GM12891 (cell line): ENCODE measurements at regions not wholly inside any gene's neighbourhood (a gene's known extent, or its start where the extent isn't known, plus 50 kb on each side); places are given as distances from the start of the nearest gene placed in this dataset.

Experiments used
- DNase-seq: peaks from one replicate; pipeline ENCODE4 v3.0.0; 2011; ENCODE audit warnings: low spot score; ENCODE audit not compliant: insufficient read length
- FAIRE-seq: peaks from 2 replicates; lab custom pipeline; 2011; peaks lifted over from hg19 to GRCh38; lab: Jason Lieb, UNC
- PAX5 ChIP-seq: IDR thresholded peaks from 2 replicates; pipeline ENCODE4 v1.6.1; 2011; ENCODE audit warnings: low read length, moderate library complexity, mild to moderate bottlenecking; ENCODE audit not compliant: insufficient read depth, severe bottlenecking
- POLR2A ChIP-seq: IDR thresholded peaks from 2 replicates; pipeline ENCODE4 v1.6.1; 2011; ENCODE audit warnings: low read depth, low read length, control low read depth
- POLR2AphosphoS5 ChIP-seq: IDR thresholded peaks from 2 replicates; pipeline ENCODE4 v1.6.1; 2011; ENCODE audit warnings: low read depth, low read length, control low read depth
- POU2F2 ChIP-seq: IDR thresholded peaks from 2 replicates; pipeline ENCODE4 v1.6.1; 2011; ENCODE audit warnings: low read depth, mild to moderate bottlenecking, control low read depth, low read length, moderate library complexity
- SPI1 ChIP-seq: IDR thresholded peaks from 2 replicates; pipeline ENCODE4 v1.6.1; 2011; ENCODE audit warnings: low read depth, low read length, control low read depth
- TAF1 ChIP-seq: IDR thresholded peaks from 2 replicates; pipeline ENCODE4 v1.6.1; 2011; ENCODE audit warnings: low read depth, low read length, control low read depth

GRCh38 chr1:81032973-81033425, 767.7 kb upstream of the ADGRL2 start:
- DNase-seq (no peak), FAIRE-seq (no peak)
- no peak for TF ChIP-seq PAX5
- no peak for TF ChIP-seq POLR2AphosphoS5
- TF ChIP-seq POLR2A, result no peak
- no peak for TF ChIP-seq POU2F2
- TF ChIP-seq SPI1, result no peak
- TF ChIP-seq TAF1, result no peak

GRCh38 chr1:81032374-81032773, 768.4 kb upstream of the ADGRL2 start:
- no peak for FAIRE-seq
- no peak for TF ChIP-seq POU2F2
- TF ChIP-seq POLR2A, result no peak
- TF ChIP-seq TAF1, result no peak
- TF ChIP-seq SPI1, result no peak
- no peak for TF ChIP-seq PAX5
- TF ChIP-seq POLR2AphosphoS5, result no peak
- no peak for DNase-seq

GRCh38 chr1:81030441-81030840, 770.3 kb upstream of the ADGRL2 start:
- no peak for DNase-seq
- no peak for TF ChIP-seq POLR2AphosphoS5
- TF ChIP-seq POU2F2, result no peak
- no peak for TF ChIP-seq PAX5
- no peak for TF ChIP-seq SPI1
- TF ChIP-seq TAF1, result no peak
- TF ChIP-seq POLR2A, result no peak
- no peak for FAIRE-seq

DNA sequence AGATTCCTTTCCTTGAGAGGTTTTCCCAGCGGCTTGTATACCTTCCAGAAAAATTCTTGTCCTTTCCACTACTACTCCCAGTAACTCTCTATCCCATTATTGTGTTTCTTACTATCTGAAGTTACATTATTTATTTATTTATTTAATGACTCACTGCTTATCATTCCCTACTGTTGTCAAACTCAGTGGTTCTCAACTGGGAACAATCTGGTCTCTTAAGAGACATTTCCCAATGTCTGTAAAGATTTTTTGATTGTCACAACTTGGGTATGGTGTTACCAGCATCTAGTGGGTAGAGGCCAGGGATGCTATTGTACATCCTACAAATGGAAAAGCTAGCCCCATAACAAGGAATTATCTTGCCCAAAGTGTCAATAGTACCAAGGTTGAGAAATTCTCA, 771.5 kb upstream of the ADGRL2 start:
- no peak for DNase-seq
- no peak for FAIRE-seq
- TF ChIP-seq POLR2A (no peak), TAF1 (no peak), POU2F2 (no peak), SPI1 (no peak), PAX5 (no peak), POLR2AphosphoS5 (no peak)

- DNase-seq, result no peak
- no peak for FAIRE-seq
- TF ChIP-seq PAX5, result no peak
These were observed 777.5 kb upstream of the ADGRL2 start for GRCh38 chr1:81023187-81023724.

DNA sequence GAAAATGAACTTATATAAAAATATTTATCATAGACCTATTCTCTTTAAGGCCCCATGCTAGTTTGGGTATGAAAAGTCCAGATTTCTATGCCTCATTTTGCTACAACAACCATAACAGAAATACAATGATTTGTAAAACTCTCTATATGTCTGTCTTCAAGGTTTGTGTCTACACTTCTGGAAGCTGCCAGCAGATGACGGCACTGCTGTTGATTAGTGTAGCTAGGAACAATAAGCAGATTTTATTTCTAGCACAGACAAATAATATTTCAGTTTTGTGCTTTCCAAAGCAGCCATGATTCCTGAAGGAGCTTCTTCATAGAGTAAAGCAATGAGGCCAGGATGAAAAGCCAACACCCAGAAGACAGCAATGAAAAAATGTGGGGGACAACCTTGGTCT, 779.6 kb upstream of the ADGRL2 start:
- TF ChIP-seq TAF1 (no peak), PAX5 (no peak)
- FAIRE-seq (no peak), DNase-seq (no peak)

DNA sequence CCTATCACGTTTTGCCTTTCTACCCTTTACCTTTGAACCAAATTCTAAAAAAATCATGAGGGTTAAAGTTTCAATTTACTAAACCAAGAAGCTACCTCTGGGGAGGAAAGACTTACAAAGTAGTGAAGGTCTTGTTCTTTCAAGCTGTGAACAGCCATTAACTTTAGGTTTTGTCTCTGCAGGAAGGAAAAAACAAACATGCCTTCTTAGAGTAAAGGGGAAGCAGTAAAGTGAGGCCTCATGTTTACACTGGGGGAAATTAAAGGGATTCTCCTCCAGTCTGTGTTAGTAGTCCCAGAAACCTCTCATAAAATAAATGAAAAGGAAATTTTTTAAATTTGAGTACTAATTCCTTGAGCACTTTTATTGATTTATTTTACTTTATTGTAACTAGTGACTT, 780.2 kb upstream of the ADGRL2 start:
- TF ChIP-seq TAF1, result no peak
- no peak for TF ChIP-seq POLR2AphosphoS5
- no peak for TF ChIP-seq POU2F2
- TF ChIP-seq SPI1, result no peak
- TF ChIP-seq POLR2A, result no peak
- no peak for TF ChIP-seq PAX5
- no peak for FAIRE-seq
- DNase-seq, result no peak

GRCh38 chr1:81010126-81010525, 790.6 kb upstream of the ADGRL2 start:
- FAIRE-seq (no peak), DNase-seq (no peak)
- no peak for TF ChIP-seq SPI1

DNA sequence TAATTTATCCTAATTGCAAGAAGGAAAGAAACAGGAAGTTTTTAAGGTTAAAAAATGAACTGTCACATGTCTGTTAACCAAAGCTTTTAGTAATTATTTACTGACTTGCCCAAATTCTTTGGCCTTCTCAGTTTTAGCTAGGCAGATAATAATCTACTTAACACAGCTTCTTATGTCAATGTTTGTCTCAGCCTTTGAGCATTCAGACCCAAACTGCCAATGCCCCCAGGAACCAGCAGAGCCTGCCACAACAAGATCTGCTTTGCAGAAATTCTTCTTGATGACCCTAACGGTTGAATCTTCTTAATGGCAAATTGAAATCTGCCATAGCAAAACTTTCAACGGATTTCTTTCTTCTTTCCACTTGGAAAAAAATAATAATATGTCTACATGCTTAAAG, 792.4 kb upstream of the ADGRL2 start:
- FAIRE-seq, result no peak
- no peak for DNase-seq
- TF ChIP-seq POLR2AphosphoS5 (no peak), SPI1 (no peak), POLR2A (no peak), PAX5 (no peak), TAF1 (no peak), POU2F2 (no peak)

GRCh38 chr1:81007024-81007423, 793.7 kb upstream of the ADGRL2 start:
- FAIRE-seq (no peak), DNase-seq (no peak)
- TF ChIP-seq TAF1, result no peak
- no peak for TF ChIP-seq SPI1
- no peak for TF ChIP-seq PAX5
- TF ChIP-seq POLR2AphosphoS5, result no peak
- no peak for TF ChIP-seq POLR2A
- no peak for TF ChIP-seq POU2F2
